NCI-H748 treated with DMSO at 0.1 percent for 48 hours (cell line): ENCODE measurements at regions not wholly inside any gene's neighbourhood (a gene's known extent, or its start where the extent isn't known, plus 50 kb on each side); places are given as distances from the start of the nearest gene placed in this dataset.
"Not testable (repeated sequence)": the region's sequence is repeated elsewhere in the genome, so short reads cannot be mapped to it uniquely, and the experiment has no call there.

Experiments
- DNase-seq: peaks from one replicate; lab custom pipeline; 2025; lab: John Stamatoyannopoulos, UW

DNA sequence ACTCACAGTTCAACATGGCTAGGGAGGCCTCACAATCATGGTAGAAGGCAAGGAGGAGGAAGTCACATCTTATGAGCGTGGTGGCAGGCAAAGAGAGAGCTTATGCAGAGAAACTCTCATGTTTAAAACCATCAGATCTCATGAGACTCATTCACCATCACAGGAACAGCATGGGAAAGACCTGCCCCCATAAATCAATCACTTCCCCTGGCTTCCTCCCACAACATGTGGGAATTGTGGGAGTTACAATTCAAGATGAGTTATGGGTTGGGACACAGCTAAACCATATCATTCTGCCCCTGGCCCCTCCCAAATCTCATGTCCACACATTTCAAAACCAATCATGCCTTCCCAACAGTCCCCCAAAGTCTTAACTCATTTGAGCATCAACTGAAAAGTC, 268.8 kb upstream of the SPAG17 start:
- not testable (repeated sequence) for DNase-seq

DNA sequence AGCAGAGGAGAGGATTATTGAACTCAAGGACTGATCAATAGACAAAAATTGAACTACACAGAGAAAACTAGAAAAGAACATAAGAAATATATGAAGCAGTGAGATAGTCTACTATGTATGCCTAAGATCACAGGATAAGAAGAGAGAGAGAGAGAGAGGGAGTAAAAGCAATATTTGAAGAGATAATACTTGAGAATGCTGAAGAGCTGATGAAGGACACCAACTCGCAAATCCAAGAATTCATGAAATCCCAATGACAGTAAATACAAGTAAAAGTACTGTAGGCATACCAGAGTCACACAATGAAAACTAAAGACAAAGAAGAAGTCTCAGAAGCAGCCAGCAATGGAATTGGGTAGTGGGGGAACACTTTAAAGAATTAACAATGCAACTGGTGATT, 260.1 kb upstream of the SPAG17 start:
- DNase-seq: no peak

DNA sequence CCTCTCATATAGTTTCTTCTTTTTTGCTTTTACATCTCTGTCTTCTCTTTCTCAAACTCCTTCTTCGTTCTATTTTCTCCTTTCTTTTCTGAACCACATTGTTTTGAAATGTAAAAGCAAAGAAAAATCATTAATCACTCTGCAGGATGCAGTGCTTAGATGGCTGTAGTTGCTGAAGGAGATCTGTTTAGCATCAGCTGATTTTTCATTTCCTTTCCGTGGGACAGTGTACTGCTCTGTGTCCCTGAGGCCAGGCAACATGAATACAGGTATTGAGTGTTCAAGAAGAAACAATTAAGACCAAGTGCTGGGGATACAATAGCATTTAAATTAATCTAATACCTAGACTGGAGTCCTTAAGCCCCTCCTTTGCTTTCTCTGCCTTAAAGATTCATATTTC, 257.2 kb upstream of the SPAG17 start:
- no peak for DNase-seq

DNA sequence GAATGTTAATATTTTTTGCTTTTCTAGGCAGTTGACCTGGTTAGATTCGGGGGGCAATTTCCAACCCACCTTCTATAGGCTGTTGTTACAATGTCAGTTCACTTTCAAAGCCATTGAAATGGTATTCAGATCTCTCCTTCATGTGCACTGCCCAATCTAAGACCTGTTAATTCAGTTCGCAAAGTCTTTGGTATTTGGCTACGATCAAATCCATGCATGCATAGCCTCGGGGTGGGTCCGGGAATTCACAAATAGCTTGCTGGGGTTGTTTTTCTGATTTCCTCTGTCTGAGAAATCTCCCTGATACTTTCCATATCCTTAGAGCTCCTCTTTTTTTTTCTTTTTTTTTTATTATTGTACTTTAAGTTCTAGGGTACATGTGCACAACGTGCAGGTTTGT, 252.6 kb upstream of the SPAG17 start:
- DNase-seq: no peak

DNA sequence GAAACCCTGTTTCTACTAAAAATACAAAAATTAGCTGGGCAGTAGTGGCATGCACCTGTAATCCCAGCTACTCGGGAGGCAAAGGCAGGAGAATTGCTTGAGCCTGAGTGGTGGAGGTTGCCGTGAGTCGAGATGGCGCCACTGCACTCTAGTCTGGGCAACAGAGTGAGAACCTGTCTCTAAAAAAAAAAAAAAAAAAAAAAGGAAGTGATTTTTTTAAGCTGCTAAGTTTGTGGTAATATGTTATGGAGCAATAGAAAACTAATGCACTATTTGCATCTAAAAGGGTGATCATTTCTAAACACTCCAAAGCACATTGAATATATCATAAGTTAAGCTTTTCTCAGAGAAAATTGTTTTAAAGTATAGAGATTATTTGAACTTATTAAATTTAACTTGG, 244.8 kb upstream of the SPAG17 start:
- no peak for DNase-seq

DNA sequence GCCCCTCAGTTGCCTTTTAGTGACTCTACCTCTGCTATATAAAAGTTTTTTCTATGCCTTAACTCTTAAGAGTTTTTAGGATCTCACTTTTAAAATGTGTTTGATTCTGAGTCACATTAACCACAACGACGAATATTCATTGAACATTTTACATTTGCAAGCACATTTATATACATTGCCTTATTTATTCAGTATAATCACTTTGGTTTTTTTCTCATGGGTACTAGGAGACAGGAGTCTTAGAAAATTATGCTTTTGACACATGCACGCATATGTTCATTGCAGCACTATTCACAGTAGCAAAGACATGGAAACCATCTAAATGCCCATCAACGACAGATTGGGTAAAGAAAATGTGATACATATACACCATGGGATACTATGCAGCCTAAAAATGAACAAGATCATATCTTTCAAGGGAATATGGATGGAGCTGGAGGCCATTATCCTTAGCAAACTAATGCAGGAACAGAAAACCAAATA, 236.9 kb upstream of the SPAG17 start:
- DNase-seq: no peak

DNA sequence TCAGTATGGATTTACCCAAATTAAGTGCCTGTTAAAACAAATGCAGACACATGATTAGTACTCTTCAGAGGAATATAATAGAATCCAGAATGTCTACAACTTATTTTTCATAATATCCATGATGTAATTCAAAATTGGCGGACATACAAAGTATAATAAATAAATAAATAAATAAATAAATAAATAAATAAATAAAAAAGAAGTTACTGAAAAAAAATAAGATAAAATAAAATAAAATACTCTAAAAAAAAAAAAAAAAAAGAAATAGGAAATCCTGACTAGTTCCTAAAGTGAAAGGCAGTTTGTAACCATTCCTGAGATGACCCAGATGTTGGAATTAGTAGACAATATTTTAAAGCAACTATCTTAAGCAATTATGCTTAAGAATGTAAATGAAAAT, 219.0 kb upstream of the SPAG17 start:
- DNase-seq: no peak

DNA sequence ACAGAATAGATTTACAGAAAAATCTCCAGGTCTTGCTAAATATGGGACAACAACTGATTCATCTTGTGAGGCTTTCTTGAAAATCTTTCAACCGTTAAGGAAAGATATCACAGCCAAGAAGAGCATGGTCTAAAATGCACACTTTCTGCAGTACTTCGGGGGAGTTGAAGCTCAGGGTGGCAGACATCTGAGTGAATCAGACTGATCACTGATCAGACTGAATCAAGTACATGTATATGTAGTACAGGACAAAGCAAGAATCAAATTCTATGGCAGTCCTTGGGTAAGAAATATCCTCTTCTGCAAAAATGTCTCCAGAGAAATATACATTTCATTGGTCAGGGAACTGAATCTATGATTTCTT, 212.4 kb upstream of the SPAG17 start:
- no peak for DNase-seq

DNA sequence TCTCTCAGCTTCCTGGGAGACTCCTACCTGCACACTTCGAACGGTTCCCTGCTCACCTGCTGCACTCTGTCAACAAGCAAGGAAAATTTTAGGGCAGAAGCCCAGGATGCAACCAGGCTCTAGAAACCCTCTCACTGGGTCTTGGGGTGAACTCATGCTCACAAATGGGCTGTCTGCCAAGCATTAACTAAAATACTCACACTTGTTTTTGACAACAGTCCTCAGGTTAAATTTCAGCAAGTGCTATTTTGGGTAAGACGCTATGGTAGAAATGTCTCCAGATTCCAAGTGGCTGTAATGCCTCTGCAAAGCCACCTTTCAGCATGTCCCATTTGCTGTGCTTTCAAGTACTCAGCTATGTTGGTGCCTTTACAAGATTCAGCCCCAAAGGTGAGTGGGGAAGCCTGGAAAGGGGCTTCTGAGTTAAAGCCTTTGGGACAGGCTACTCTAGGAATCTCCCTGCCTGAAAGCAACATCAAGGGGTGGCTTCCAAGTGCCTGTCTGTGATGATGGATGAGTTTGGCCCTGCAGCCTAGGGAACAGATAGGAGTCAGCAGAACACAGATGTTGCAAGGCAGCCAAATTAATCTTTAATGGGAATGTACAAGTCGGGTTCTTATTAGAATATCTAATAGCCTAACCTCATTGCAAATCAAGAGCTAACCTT, 211.9 kb upstream of the SPAG17 start:
- no peak for DNase-seq

DNA sequence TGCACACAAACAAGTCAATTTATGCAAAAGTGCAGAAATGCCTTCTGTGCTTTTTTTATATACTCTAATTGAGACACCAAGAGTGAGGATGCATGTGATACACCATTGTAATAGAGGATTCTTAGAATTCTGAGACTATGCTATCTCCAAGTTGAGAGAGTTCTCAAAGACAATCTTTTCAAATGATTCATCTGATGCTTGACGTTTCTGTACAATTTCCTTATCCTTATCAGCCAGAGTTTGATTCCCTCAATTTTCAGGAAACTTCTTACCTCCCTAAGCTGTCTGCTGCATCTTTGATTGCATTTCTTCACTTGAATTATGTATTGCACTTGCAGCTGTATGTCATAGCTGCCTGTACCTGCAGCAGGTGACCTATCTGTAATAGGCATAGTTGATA, 211.3 kb upstream of the SPAG17 start:
- DNase-seq: no peak

DNA sequence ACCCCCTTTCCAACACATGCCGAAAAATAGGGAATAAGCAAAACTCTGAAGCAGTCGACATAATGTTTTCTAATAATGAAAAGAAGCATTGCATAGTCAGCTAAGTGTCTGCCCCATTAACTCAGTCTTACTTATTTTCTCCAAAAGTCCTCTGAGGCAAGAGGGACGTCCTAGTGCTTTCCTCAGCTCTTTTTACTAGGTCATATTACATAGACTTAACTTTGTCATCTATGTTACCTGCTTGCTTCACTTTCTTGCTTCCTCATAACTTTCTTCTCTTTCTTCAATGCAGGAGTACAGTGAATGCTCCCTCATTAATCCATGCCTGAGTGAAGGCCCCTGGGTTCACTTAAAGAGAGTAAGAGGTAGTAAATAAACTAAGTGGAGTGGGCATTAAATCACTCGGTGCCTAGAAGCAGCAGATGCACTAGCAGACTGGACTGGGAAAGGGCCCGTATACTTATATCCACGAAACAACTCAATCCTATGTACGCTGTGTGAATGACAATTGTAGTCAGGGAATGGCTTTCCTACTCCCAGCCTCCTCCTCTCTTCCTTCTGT, 210.5 kb upstream of the SPAG17 start:
- DNase-seq: no peak

DNA sequence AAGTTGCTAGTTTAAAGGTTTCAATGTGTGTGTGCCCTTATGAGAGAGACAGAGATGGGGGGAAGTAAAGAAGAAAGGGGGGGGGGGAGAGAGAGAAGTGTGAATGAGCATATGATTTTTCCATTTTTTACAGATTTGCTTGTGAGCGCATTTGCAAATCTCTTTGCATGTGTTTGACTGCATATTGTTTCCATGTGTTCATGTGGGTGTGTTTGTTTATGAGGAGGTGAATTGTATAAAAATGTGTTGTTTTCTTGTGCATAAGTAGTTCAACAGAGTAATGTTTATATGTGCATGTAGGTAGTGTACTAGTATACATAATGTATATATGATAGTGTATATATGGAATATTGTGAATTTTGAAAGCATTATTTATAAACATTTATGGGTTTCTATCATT, 205.9 kb upstream of the SPAG17 start:
- no peak for DNase-seq

DNA sequence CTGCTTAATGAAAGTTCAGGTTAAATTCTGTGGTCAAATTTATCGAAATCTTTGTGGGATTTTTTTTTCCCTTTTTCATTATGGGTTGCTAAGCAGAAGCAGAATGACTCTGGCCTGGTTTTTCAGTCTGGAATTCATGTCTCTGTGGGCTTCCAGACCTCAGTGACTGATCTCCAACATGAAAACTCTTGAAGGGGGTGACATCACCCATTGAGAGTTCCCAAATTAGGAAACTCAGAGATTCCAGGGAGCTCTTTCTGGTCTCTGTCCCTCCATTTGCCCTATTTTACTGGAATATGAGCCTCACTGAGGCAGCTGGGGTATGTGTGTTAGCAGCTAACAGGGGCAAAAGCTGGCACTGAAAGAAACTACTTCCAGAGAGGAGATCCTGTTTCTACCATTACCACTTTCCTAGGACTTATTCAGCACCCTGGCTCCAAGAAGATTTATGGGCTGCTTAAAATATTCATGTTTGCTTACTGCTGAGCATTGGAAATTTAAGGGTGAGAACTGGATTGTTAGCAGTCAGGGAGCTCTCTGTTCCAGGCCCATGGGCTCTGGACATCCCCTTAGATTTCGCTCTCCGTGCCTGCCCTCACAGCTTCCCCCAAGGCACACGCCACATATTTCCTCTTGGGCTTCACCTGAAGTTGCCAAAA, 203.4 kb upstream of the SPAG17 start:
- no peak for DNase-seq

DNA sequence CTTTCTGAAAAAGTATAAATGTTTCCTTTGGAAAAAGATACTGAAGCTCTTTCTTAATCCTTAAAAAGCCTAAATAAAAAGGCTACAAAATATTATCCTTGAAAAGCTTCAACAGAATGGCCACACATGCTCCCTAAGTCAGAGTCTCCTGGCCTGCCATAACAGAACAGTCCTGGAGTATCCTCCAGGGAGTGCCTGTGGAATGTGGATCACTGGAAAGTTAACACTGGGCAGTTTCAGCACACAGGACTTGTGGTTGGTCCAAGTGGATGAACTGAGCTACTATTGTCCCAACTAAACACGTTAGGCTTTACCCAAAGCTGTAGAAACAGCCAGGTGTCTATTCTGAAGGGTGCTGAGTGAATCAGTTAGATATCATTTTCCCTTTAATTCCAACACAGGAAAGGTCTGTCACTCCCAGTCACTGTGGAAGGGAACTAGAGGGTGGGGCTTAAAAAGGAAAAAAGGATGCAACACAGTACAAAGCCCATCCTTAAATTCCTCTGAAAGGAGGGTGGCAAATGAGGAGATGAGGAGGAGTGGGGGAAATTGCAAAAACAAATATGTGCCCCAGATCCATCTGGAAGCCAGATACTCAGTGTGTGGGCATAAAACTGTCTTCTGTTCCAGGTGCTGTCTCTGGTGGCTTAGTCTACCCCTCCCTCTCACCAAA, 196.3 kb upstream of the SPAG17 start:
- no peak for DNase-seq

DNA sequence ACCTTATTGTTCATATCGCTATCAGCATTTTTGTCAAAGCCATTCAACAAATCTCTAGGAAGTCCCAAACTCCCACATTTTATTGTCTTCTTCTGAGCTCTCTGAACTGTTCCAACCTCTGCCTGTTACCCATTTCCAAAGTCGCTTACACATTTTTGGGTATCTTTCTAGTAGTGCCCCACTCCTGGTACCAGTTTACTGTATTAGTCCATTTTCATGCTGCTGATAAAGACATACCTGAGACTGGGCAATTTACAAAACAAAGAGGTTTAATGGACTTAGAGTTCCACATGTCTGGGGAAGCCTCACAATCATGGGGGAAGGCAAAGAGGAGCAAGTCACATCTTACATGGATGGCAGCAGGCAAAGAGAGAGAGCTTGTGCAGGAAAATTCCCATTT, 192.2 kb upstream of the SPAG17 start:
- DNase-seq: not testable (repeated sequence)

DNA sequence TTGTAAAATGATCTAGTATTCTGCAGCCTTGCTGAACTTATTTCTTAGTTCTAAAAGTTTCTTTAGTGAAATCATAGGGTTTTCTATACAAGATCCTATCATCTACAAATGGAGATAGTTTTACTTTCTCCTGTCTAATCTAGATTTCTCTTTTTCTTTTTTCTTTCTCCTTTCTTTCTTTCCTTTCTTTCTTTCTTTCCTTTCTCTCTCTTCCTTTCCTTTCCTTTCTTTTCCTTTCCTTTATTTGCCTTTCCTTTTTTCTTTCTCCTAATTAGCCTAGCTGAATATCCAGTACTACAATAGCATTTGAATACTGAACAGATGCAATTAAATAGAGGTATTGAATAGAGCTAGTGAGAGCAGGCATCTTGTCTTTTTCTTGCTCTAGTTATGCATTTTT, 186.6 kb upstream of the SPAG17 start:
- DNase-seq: no peak

DNA sequence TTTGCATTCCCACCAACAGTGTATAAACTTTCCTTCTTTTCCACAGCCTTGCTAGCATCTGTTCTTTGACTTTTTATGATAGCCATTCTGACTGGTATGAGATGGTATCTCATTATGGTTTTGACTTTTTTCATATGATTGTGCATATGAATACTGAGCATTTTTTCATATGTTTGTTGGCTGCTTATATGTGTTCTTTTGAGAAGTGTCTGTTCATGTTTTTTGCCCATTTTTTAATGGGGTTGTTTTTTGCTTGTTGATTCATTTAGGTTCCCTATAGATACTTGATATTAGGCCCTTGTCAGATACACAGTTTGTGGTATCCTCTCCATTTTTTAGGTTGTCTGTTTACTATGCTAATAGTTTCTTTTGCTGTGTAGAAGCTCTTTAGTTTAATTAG, 185.8 kb upstream of the SPAG17 start:
- DNase-seq: no peak

DNA sequence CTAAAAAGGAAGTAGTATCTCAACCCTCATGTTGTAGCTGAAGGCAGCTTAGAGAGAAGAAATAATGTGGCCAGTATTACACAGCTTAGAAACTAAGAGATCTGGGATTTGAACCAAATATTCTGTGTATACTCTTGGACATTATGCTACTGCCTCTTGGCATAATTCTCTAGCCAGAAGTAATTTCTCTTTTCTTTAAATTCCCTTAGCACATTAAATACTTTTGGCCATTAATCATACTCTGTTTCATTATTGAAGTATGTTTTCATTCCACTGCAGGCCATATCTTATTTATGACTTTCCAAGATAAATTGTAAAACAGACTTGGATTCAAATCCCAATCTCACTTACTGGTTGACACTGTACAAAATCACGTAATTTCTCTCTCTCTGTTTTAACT, 181.3 kb upstream of the SPAG17 start:
- DNase-seq: no peak

DNA sequence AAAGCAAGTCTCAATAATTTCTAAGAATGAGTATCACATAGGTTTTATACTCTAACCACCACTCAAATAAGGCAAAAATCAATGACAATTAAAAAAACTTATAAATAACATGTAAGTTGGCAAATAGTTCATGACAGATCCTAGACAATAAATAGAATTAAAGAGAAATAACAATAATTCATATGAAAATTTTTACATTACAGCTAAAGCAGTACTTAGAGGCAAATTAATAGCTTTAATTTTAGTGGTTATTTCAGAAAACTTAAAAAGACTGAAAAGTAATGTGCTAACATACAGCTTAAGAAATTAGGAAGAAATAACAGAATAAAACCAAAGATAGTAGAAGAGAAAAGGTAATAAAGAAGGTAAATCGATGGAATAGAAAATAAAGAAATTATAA, 179.9 kb upstream of the SPAG17 start:
- no peak for DNase-seq

DNA sequence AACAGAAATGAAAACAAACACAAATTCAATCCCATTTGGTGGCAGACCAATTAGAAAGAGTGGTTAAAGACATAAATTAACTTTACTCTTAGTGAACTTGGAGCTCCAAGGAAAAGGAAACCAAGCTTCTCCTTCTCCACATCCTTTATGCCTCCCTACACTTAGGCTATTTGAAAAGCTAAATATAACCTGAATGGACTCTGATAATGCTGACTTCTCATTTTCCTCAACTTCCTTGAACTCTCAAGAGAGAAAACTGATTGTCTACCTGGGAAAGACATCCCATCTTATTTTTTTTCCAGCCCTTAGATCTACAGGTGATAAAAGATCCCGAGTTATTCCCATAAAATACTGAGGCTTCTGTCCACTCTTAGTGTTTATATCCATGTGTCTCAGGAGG, 178.4 kb upstream of the SPAG17 start:
- no peak for DNase-seq

DNA sequence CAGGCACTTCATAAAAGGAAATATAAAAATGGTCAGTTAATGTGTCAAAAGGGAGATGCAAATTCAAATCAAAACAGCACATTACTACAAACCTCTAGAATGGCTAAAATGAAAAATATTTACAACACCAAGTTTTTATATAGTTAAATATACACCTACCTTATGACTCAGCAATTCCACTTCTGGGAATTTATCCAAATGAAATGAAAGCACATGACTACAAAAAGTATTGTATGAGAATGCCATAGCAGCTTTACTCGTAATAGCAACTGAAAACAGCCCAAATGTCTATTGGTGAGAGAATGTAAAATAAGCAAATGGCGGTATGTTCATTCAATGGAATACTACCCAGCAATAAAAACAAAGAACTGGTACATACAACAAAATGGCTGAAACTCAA, 175.8 kb upstream of the SPAG17 start:
- DNase-seq: no peak

DNA sequence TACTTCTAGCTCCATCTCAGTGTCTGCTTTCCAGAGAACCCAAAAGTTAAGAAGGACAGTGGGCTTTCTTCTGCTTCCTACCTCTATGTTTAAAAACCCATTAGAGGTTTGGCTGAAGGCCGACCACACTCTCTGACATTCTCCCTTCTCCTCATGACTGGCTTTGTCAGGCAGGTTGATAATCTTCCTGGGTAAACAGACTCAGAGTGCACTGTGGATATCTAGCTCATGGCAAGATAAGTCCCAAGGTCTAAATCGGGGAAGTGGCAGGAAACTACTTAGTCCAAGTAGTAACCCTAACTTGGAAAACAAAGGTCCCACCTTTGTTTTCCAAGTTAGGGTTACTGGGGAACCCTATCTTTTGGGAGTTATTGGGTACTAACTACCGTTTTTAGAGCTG, 161.9 kb upstream of the SPAG17 start:
- DNase-seq: no peak
